Fibroblast of the conjunctiva (primary cell): ENCODE measurements at regions not wholly inside any gene's neighbourhood (a gene's known extent, or its start where the extent isn't known, plus 50 kb on each side); places are given as distances from the start of the nearest gene placed in this dataset.

Source experiments
- DNase-seq: peaks from one replicate; pipeline ENCODE4 v3.0.0-alpha.2; 2010; ENCODE audit warnings: low read depth

GRCh38 chr17:77854759-77855745, 103.5 kb upstream of the TNRC6C start:
- DNase-seq: no peak

- DNase-seq: no peak
Observed at GRCh38 chr17:77856551-77857305, 101.8 kb upstream of the TNRC6C start.

- DNase-seq: no peak
Observed at GRCh38 chr17:77857306-77857555, 101.3 kb upstream of the TNRC6C start.

- DNase-seq: no peak
Observed at GRCh38 chr17:77857613-77858012, 100.9 kb upstream of the TNRC6C start.

- DNase-seq: no peak
Observed at GRCh38 chr17:77858291-77859034, 100.0 kb upstream of the TNRC6C start.

GRCh38 chr17:77859035-77859810, 99.3 kb upstream of the TNRC6C start:
- no peak for DNase-seq

- no peak for DNase-seq
Observed at GRCh38 chr17:77861133-77861695, 97.3 kb upstream of the TNRC6C start.

- DNase-seq: no peak
Observed at GRCh38 chr17:77861981-77862645, 96.4 kb upstream of the TNRC6C start.

- no peak for DNase-seq
Observed at GRCh38 chr17:77862890-77863813, 95.4 kb upstream of the TNRC6C start.

- no peak for DNase-seq
Observed at GRCh38 chr17:77863814-77864161, 94.7 kb upstream of the TNRC6C start.

GRCh38 chr17:77864234-77865111, 94.0 kb upstream of the TNRC6C start:
- no peak for DNase-seq

- DNase-seq: no peak
Observed at GRCh38 chr17:77865112-77865611, 93.3 kb upstream of the TNRC6C start.

GRCh38 chr17:77865716-77866115, 92.8 kb upstream of the TNRC6C start:
- DNase-seq: no peak

GRCh38 chr17:77867308-77867781, 91.2 kb upstream of the TNRC6C start:
- no peak for DNase-seq

GRCh38 chr17:77867976-77868713, 90.4 kb upstream of the TNRC6C start:
- no peak for DNase-seq

GRCh38 chr17:77869041-77869599, 89.4 kb upstream of the TNRC6C start:
- DNase-seq: no peak

GRCh38 chr17:77869665-77870132, 88.8 kb upstream of the TNRC6C start:
- no peak for DNase-seq
